GM23248 (cell line): ENCODE measurements at regions not wholly inside any gene's neighbourhood (a gene's known extent, or its start where the extent isn't known, plus 50 kb on each side); places are given as distances from the start of the nearest gene placed in this dataset.

Source experiments
- EZH2 ChIP-seq: fragments of 200-600 bp; sonication (generic); IDR thresholded peaks from 2 replicates; pipeline ENCODE4 v1.6.1; 2018; ENCODE audit warnings: antibody characterized with exemption, mild to moderate bottlenecking; ENCODE audit not compliant: insufficient read depth, poor library complexity, severe bottlenecking
- EZH2phosphoT487 ChIP-seq: fragments of 200-600 bp; sonication (generic); IDR thresholded peaks from 2 replicates; pipeline ENCODE4 v1.6.1; 2018; ENCODE audit warnings: antibody characterized with exemption, moderate library complexity, mild to moderate bottlenecking, low read depth; ENCODE audit not compliant: insufficient read depth

- TF ChIP-seq EZH2 (no peak), EZH2phosphoT487 (no peak)
Measured at GRCh38 chr20:22342410-22342809, 242.0 kb downstream of the FOXA2 start.
